Caco-2 (cell line): ENCODE measurements at regions not wholly inside any gene's neighbourhood (a gene's known extent, or its start where the extent isn't known, plus 50 kb on each side); places are given as distances from the start of the nearest gene placed in this dataset.

ENCODE experiments used
- BruUV-seq: library from RNA; stranded (reverse); fragments of 400-500 nt; replicated peaks from 2 replicates; lab custom pipeline; 2021; lab: Mats Ljungman, UMichigan
- CTCF ChIA-PET: fragments of 300-600 bp; sonication (Branson Sonifier 250); formaldehyde crosslinking; loops from one replicate; lab custom pipeline; 2022; ENCODE audit warnings: antibody characterized with exemption; lab: Charles Lee
- POLR2A ChIA-PET: fragments of 300-600 bp; sonication (Branson Sonifier 250); formaldehyde crosslinking; loops from one replicate; lab custom pipeline; 2022; ENCODE audit warnings: antibody characterized with exemption; lab: Charles Lee
- DNase-seq, 2 experiments: peaks; one replicate each; pipeline versions ENCODE4 v3.0.0 to v3.0.0-alpha.2; 2020 to 2022
- H3K27me3 ChIP-seq: replicated peaks from 2 replicates; pipeline ENCODE4 v1.6.0; 2011; ENCODE audit warnings: low read length; ENCODE audit not compliant: control insufficient read depth, insufficient read depth
- H3K36me3 ChIP-seq: 2 replicates; pipeline ENCODE4 v1.5.1; 2011; ENCODE audit warnings: low read length; ENCODE audit not compliant: control insufficient read depth, insufficient read depth
- H3K4me1 ChIP-seq: fragments of 250-450 bp; sonication (Bioruptor Pico); 2 replicates; pipeline ENCODE4 v1.5.1; 2020; ENCODE audit warnings: mild to moderate bottlenecking
- H3K4me3 ChIP-seq: 2 replicates; pipeline ENCODE4 v1.5.1; 2011; ENCODE audit warnings: low read depth, mild to moderate bottlenecking, control low read depth, low read length
- H3K9me3 ChIP-seq: fragments of 250-450 bp; sonication (Bioruptor Pico); 2 replicates; pipeline ENCODE4 v1.5.1; 2020; ENCODE audit warnings: mild to moderate bottlenecking, moderate library complexity
- H3K27ac Mint-ChIP-seq: one replicate; pipeline ENCODE4 v1.8.0; 2022; ENCODE audit warnings: mixed read lengths; ENCODE audit not compliant: unreplicated experiment
- H3K27me3 Mint-ChIP-seq: one replicate; pipeline ENCODE4 v1.8.0; 2022; ENCODE audit warnings: mixed read lengths; ENCODE audit not compliant: insufficient read depth, unreplicated experiment
- H3K36me3 Mint-ChIP-seq: one replicate; pipeline ENCODE4 v1.8.0; 2022; ENCODE audit warnings: mild to moderate bottlenecking, mixed read lengths; ENCODE audit not compliant: insufficient read depth, unreplicated experiment
- H3K4me1 Mint-ChIP-seq: one replicate; pipeline ENCODE4 v1.8.0; 2022; ENCODE audit warnings: low read depth, mixed read lengths; ENCODE audit not compliant: unreplicated experiment
- H3K4me3 Mint-ChIP-seq: one replicate; pipeline ENCODE4 v1.8.0; 2022; ENCODE audit warnings: mild to moderate bottlenecking, moderate library complexity, mixed read lengths; ENCODE audit not compliant: unreplicated experiment
- H3K9me3 Mint-ChIP-seq: one replicate; pipeline ENCODE4 v1.8.0; 2022; ENCODE audit warnings: mixed read lengths; ENCODE audit not compliant: unreplicated experiment
- intact Hi-C: fragments of 100-400 bp; cut with micrococcal nuclease; formaldehyde crosslinking; loops from one replicate; pipeline ENCODE4 v1.10.0; 2022; ENCODE audit not compliant: unreplicated experiment
- TF ChIP-seq, protein P1 (sequence below), 2 experiments: fragments of 200-600 bp in 1 of 2; IDR thresholded peaks; 1 replicate in 1 of 2; 2 replicates in 1 of 2; pipeline versions ENCODE4 v1.5.1 to v1.8.0; 2011 to 2022; ENCODE audit warnings: antibody characterized with exemption in 1 of 2, control low read depth in 1 of 2, inconsistent platforms in 1 of 2, low read depth in 1 of 2, low read length in 1 of 2, mild to moderate bottlenecking in 1 of 2, moderate library complexity in 1 of 2; ENCODE audit not compliant: insufficient read depth in 1 of 2, severe bottlenecking in 1 of 2, unreplicated experiment in 1 of 2

DNA sequence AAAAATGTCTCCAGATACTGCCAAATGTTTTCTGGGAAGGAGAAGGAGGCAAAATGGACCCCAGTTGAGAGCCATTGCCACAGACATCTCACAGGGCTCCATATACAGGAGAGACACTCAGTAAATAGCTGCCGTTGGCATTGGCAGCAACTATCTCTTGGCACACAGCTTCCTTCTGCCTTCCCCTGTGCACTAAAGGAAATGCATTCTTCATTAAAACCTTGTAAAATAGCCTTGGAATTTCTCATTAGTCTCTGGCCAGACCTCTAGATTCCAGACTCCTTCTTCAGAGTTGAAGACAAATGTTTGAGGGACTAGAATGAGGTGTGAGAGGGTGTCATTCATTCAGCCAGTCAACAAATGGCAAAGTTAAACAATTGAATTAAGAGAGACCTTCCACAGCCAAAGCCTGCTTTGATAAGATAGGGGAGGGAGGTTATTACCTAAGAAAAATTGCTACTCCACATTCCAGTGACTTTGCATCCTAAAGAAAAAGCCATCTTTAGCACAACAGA is 223.9 kb upstream of the HS3ST3A1 start:
- Histone ChIP-seq H3K4me3 (no peak overlapping the region), H3K36me3 (no peaks in the 10 kb centered on the region), H3K4me1 (no peaks in the 10 kb centered on the region), H3K27me3 (no peaks in the 10 kb centered on the region), H3K9me3 (no peaks in the 10 kb centered on the region)
- H3K4me3 Mint-ChIP-seq = no peak overlapping the region
- no peaks in the 10 kb centered on the region for H3K36me3 Mint-ChIP-seq
- H3K4me1 Mint-ChIP-seq = no peaks in the 10 kb centered on the region
- TF ChIP-seq, protein P1, sequence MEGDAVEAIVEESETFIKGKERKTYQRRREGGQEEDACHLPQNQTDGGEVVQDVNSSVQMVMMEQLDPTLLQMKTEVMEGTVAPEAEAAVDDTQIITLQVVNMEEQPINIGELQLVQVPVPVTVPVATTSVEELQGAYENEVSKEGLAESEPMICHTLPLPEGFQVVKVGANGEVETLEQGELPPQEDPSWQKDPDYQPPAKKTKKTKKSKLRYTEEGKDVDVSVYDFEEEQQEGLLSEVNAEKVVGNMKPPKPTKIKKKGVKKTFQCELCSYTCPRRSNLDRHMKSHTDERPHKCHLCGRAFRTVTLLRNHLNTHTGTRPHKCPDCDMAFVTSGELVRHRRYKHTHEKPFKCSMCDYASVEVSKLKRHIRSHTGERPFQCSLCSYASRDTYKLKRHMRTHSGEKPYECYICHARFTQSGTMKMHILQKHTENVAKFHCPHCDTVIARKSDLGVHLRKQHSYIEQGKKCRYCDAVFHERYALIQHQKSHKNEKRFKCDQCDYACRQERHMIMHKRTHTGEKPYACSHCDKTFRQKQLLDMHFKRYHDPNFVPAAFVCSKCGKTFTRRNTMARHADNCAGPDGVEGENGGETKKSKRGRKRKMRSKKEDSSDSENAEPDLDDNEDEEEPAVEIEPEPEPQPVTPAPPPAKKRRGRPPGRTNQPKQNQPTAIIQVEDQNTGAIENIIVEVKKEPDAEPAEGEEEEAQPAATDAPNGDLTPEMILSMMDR (IDR thresholded peaks at IDR 0.05; ENCODE audit: insufficient read depth in 1 of 2, low read depth in 1 of 2, low read length in 1 of 2, severe bottlenecking in 1 of 2, unreplicated experiment in 1 of 2) = no peak
- POLR2A ChIA-PET = no interaction called here
- peaks cover 6% of the 10 kb centered on the region for H3K9me3 Mint-ChIP-seq
- CTCF ChIA-PET = no interaction called here
- no peaks in the 10 kb centered on the region for H3K27me3 Mint-ChIP-seq
- no peak overlapping the region for H3K27ac Mint-ChIP-seq
- no peak for DNase-seq
- no TSS peak for BruUV-seq
- intact Hi-C loops = no loop called here

DNA sequence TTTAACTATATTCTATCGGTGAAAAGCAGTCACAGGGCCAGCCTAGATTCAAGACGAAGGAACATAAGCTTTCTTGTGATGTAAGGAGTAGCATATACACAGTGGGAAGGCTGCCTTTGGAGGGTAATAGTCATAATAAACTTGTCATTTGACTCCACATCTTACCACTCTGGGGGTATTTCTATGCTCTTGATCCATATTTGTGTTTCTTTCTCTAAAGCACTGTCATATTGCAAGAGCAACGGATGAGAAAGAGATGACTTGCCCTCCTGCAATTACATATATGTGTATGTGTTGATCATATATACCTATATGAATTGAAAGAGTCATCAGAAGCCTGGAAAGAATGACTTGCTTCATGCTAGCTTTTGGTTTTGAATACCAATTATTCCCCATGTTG is 225.4 kb upstream of the HS3ST3A1 start:
- POLR2A ChIA-PET = no interaction called here

DNA sequence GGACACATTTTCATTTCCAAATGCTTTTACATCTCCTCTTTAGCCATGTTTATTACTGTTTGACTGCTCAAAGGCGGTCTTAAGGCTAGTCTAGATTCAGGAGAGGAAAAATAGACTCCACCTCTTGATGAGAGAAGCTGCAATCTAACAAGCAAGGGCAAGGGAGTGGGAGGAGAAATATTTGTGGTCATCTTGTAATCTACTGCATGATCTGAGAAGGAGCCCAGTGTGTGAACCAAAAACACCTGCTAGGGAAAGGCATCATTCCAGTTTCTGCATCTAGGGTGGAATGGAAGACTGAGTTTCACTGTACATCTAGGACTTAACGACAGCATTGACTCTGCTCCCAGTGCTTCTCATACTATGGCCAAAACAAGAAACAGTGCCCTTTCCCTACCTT is 232.2 kb upstream of the HS3ST3A1 start:
- Mint-ChIP-seq H3K4me1 (no peaks in the 10 kb centered on the region), H3K36me3 (no peaks in the 10 kb centered on the region), H3K27me3 (no peaks in the 10 kb centered on the region), H3K9me3 (no peaks in the 10 kb centered on the region), H3K4me3 (no peak overlapping the region), H3K27ac (no peak overlapping the region)
- TF ChIP-seq, protein P1 (IDR thresholded peaks at IDR 0.05; ENCODE audit: insufficient read depth in 1 of 2, low read depth in 1 of 2, low read length in 1 of 2, severe bottlenecking in 1 of 2, unreplicated experiment in 1 of 2) = no peak
- ChIA-PET POLR2A (interaction anchor here (0.5 kb wide), 1 partner anchor 23 kb away, joined by 3 read pairs; no protein-coding TSS in a partner anchor), CTCF (no interaction called here)
- Histone ChIP-seq H3K9me3 (no peaks in the 10 kb centered on the region), H3K4me3 (no peak overlapping the region), H3K27me3 (no peaks in the 10 kb centered on the region), H3K4me1 (no peaks in the 10 kb centered on the region), H3K36me3 (no peaks in the 10 kb centered on the region)
- intact Hi-C loops = no loop called here
- no peak for DNase-seq
- no TSS peak for BruUV-seq

More for the DNA sequence above, 225.4 kb upstream of the HS3ST3A1 start:
- Histone ChIP-seq H3K4me1 (no peaks in the 10 kb centered on the region), H3K4me3 (no peak overlapping the region), H3K27me3 (no peaks in the 10 kb centered on the region), H3K9me3 (no peaks in the 10 kb centered on the region), H3K36me3 (no peaks in the 10 kb centered on the region)
- no peaks in the 10 kb centered on the region for H3K4me1 Mint-ChIP-seq
- intact Hi-C loops = no loop called here
- H3K36me3 Mint-ChIP-seq = no peaks in the 10 kb centered on the region
- no peak overlapping the region for H3K27ac Mint-ChIP-seq
- H3K27me3 Mint-ChIP-seq = no peaks in the 10 kb centered on the region
- BruUV-seq = no TSS peak
- CTCF ChIA-PET = no interaction called here
- no peak overlapping the region for H3K4me3 Mint-ChIP-seq
- no peak for DNase-seq
- TF ChIP-seq, protein P1 (IDR thresholded peaks at IDR 0.05; ENCODE audit: insufficient read depth in 1 of 2, low read depth in 1 of 2, low read length in 1 of 2, severe bottlenecking in 1 of 2, unreplicated experiment in 1 of 2) = no peak
- no peaks in the 10 kb centered on the region for H3K9me3 Mint-ChIP-seq
